Panc1 (cell line): ENCODE measurements at regions not wholly inside any gene's neighbourhood (a gene's known extent, or its start where the extent isn't known, plus 50 kb on each side); places are given as distances from the start of the nearest gene placed in this dataset.

Source experiments
- POLR2AphosphoS5 ChIP-seq: IDR thresholded peaks from 2 replicates; pipeline ENCODE4 v1.6.1; 2012; ENCODE audit warnings: mild to moderate bottlenecking, low read depth, low read length, moderate library complexity
- TF ChIP-seq, protein P1 (sequence below): fragments of 450-650 bp; IDR thresholded peaks from 2 replicates; pipeline ENCODE4 v1.5.1; 2017; ENCODE audit warnings: mild to moderate bottlenecking

DNA sequence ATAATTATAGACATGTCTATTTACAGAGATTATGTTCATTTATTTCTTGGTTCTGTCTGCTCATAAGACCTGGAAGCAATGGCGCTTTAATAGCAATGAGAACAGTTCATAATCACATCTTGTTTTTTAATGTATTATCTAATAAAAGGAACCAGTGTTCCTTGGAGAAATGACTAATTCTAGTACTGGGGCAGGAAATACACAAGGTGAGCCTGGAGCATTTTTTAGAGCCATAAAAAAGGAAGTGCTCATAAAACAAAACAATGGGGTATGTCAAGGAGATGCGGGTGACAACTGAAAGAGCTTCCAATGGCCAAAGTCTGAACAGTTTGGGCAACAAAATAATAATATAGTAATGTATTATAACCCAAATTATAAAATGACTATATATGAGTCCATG lies 531.9 kb upstream of the CHD1 start:
- TF ChIP-seq POLR2AphosphoS5 = no peak
- TF ChIP-seq, protein P1, sequence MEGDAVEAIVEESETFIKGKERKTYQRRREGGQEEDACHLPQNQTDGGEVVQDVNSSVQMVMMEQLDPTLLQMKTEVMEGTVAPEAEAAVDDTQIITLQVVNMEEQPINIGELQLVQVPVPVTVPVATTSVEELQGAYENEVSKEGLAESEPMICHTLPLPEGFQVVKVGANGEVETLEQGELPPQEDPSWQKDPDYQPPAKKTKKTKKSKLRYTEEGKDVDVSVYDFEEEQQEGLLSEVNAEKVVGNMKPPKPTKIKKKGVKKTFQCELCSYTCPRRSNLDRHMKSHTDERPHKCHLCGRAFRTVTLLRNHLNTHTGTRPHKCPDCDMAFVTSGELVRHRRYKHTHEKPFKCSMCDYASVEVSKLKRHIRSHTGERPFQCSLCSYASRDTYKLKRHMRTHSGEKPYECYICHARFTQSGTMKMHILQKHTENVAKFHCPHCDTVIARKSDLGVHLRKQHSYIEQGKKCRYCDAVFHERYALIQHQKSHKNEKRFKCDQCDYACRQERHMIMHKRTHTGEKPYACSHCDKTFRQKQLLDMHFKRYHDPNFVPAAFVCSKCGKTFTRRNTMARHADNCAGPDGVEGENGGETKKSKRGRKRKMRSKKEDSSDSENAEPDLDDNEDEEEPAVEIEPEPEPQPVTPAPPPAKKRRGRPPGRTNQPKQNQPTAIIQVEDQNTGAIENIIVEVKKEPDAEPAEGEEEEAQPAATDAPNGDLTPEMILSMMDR = no peak
